GM18508 (cell line): ENCODE measurements at regions not wholly inside any gene's neighbourhood (a gene's known extent, or its start where the extent isn't known, plus 50 kb on each side); places are given as distances from the start of the nearest gene placed in this dataset.
"Not testable (repeated sequence)": the region's sequence is repeated elsewhere in the genome, so short reads cannot be mapped to it uniquely, and the experiment has no call there.

Source experiments
- ATAC-seq: cut with Tn5 transposase; IDR thresholded peaks from one replicate; pipeline ENCODE4 v1.9.1; 2021; ENCODE audit warnings: moderate number of reproducible peaks; ENCODE audit not compliant: insufficient read depth, unreplicated experiment

DNA sequence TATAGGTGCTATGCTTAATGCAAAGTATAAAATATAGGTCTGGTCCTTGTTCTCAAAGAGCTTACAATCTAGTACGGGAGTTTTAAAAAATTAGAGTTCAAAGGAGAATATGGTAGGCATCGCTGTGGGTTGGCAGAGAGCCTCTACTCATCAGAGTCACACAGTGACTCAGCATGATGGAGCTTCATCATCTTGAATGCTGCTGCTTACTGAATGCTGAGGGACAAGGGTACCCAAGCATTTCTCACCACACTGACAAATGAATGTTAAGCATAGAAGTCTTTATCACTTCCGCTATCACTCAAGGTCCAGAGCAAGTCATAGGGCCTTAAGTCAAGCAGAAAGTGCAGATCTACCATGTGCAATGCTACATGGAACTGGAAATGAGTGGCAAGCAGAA, 268.6 kb upstream of the IGFBP7 start:
- ATAC-seq: no peak

- no peak for ATAC-seq
These were observed 264.8 kb upstream of the IGFBP7 start for GRCh38 chr4:57374866-57375595.

DNA sequence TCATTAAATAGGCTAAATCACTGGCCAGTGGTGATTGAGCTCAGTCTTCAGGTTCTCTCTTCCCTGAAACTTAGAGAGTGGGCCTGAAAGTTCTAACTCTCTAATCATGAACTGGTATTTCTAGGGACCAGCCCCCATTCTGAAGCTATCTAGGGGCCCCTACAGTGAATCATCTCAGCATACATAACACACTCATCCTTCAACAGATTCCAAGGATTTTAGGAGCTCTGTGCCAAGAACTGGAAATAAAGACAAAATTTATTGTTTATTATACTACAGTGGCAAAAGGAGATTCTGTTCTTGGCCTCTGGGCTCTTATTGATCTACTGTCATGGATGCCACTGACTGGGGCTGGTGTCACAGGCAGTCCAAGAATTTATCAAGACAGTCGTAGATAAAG, 263.8 kb upstream of the IGFBP7 start:
- no peak for ATAC-seq

DNA sequence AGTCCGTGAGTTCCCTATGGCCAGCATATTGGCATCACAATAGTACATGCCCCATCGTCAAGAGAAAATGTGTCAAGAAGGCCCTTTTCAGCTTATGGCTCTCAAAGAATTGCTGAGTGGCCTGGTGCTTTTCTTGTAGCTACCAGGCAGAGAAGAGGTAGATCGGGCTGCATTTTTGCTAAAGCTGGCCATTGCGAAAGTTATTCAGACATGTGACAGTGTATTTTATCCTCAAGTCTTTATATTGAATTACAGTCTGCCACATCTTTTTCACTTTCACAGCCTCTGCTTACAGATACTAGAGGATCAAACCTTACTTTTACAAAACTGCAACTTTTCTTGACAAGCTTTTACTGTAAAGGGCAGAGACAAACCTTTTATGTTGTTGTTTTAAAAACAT, 261.5 kb upstream of the IGFBP7 start:
- ATAC-seq: no peak

DNA sequence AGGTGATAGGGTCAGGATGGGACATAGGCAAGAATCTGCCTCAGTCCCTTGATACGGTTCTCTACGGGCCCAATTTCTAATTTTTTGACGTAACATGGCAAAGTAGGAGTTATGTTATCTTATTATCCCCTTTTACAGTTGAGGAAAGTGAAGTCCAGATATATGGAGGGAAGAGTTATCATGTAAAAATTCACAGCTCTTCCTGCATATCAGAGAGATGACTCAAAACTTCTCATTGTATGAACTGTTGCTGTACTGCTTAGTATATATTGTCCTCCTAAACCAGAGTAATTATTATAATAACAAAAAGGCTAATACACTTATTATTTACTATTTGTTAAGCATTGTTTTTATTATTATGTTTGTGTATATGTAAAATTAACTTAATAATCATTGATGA, 260.5 kb upstream of the IGFBP7 start:
- ATAC-seq: no peak

DNA sequence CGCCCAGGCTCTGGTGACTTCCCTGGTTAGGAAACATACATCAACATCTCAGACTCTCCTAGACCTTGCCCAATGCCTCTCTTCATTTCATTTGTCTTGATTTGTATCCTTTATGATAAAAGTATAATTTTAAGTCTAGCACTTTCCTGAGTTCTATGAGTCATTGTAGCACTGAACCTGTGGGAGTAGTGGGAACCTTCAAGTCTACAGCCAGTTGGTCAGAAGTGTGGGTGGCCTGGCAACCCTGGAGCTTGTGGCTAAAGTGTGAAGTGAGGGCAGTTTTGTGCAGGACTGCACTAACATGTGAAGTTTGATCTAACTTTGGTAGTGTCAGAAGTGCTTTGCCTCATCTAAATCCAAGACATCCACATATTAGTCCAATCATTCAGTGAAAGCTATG, 259.3 kb upstream of the IGFBP7 start:
- ATAC-seq: no peak

DNA sequence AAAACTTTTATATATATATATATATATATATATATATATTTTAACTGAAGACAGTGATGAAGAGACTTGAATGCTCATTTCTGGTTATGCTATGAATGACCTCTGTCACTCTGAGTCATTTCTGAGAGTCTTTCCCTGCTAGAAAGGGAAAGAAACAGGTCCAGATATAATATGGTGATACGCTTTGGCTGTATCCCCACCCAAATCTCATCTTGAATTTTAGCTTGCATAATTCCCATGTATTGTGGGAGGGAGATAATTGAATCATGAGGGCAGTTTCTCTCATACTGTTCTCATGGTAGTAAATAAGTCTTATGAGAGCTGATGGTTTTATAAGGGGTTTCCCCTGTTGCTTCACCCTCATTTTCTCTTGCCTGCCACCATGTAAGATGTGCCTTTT, 254.1 kb upstream of the IGFBP7 start:
- ATAC-seq: no peak

DNA sequence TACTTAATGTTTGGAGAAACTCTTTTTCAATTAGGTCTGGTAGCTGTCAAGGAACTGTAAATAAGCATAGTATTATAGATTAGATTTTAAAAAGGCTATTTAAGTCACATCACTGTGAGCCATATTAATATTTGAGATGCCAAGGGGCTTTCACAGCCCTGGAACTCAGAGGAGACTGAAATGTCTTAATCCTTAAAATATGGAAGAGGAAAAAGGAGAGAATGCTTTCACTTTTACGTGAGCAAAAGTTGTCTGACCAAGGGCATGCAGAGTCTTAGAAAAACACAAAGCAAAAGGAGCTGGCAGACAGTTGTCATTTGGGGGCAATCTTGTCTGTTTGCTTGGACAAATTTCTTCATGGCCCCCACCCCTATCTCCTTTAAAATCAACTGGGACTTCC, 253.2 kb upstream of the IGFBP7 start:
- no peak for ATAC-seq

DNA sequence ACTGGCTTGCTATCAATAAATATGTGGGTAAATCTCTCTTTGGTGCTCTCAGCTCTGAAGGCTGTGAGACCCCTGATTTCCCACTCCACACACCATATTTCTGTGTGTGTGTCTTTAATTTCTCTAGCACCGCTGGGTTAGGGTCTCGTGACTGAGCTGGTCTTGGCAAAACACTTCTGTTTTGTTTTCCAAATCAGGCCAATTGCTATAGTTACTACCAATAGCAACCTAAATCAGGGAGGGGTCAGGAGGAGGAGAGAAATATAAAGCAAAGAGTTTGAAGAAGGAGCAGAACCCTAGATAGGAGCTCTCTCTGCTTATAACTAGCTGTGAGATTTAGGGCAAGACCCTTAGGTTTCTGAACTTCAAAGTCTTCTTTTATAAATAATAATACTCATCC, 250.5 kb upstream of the IGFBP7 start:
- ATAC-seq: no peak

GRCh38 chr4:57355101-57355665, 245.0 kb upstream of the IGFBP7 start:
- ATAC-seq: no peak

- ATAC-seq: no peak
These were observed 241.5 kb upstream of the IGFBP7 start for GRCh38 chr4:57351731-57352130.

GRCh38 chr4:57344296-57344695, 234.1 kb upstream of the IGFBP7 start:
- no peak for ATAC-seq

GRCh38 chr4:57342411-57342810, 232.2 kb upstream of the IGFBP7 start:
- ATAC-seq: no peak

GRCh38 chr4:57338861-57339260, 228.7 kb upstream of the IGFBP7 start:
- not testable (repeated sequence) for ATAC-seq

DNA sequence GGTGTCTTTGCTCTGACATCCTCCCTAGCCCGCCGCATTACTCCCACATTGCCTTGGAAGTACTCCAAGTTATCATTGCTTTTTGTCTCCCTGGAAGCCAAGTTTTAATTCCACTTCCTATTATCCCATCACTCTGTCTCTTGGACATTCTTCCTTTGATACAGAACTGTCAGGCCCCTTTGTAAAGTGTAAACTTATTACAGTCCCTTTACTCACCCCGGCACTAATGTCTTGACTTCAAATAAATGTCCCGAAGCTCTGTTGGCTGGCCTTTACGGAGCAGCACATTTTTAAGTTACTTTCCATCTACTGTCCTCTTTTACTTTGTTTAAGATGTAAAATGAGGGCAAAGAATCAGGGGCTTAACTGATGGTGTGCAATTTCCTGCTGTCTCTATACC, 223.5 kb upstream of the IGFBP7 start:
- no peak for ATAC-seq

- no peak for ATAC-seq
These were observed 221.8 kb upstream of the IGFBP7 start for GRCh38 chr4:57331959-57332358.

GRCh38 chr4:57329279-57329678, 219.1 kb upstream of the IGFBP7 start:
- no peak for ATAC-seq

- no peak for ATAC-seq
These were observed 214.6 kb upstream of the IGFBP7 start for GRCh38 chr4:57324673-57325307.

DNA sequence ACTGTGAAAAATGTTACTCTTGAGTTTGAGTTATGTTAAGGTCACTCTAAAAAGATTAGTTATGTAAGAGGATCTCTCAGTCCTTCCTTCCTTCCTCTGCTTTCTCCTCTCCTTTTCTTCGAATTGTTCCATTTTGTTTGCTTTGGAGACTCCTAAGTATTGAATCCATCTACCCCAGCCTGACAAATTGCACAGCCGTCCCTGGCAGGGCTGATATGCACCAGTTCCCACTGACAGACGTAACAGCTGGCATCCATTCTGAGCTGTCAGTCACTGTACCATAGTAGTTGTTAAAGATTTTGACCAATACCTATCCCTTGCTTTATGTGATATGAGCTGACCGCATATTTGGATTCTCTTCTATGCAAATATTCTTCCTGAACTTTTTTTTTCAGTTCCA, 210.7 kb upstream of the IGFBP7 start:
- ATAC-seq: no peak

DNA sequence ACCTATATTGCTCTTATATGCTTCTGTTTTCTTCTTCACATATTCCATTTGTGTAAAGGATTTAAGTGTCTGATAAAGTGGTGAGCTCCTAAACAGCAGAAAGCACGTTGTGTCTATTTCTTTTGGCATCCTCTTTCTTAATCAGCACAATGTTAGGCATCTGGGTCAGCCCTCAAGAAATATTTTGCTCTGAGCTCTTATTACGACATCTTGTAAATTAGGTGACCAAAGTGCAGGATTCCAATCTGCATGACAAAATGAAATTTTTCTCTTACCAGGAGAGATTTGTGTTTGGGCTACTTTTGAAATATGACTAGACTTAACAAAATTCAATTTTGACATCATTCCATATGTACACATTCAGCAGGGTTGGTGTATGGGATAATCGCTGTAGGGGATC, 210.0 kb upstream of the IGFBP7 start:
- ATAC-seq: no peak

- no peak for ATAC-seq
These were observed 208.5 kb upstream of the IGFBP7 start for GRCh38 chr4:57318703-57319102.

- no peak for ATAC-seq
These were observed 204.5 kb upstream of the IGFBP7 start for GRCh38 chr4:57314636-57315035.
